OCI-LY3 (cell line): ENCODE measurements at regions not wholly inside any gene's neighbourhood (a gene's known extent, or its start where the extent isn't known, plus 50 kb on each side); places are given as distances from the start of the nearest gene placed in this dataset.

Experiments used
- EZH2phosphoT487 ChIP-seq: fragments of 200-600 bp; shearing (Covaris generic); IDR thresholded peaks from 2 replicates; pipeline ENCODE4 v1.6.1; 2018; ENCODE audit warnings: antibody characterized with exemption, mixed run types, low read depth
- TF ChIP-seq, protein P1 (sequence below): fragments of 200-600, 300-600 bp; sonication (generic); IDR thresholded peaks from 2 replicates; pipeline ENCODE4 v1.5.1; 2014; ENCODE audit warnings: antibody characterized with exemption, low read length, low read depth

GRCh38 chr7:92930404-92930803 lies 94.0 kb upstream of the CDK6 start:
- TF ChIP-seq, protein P1, sequence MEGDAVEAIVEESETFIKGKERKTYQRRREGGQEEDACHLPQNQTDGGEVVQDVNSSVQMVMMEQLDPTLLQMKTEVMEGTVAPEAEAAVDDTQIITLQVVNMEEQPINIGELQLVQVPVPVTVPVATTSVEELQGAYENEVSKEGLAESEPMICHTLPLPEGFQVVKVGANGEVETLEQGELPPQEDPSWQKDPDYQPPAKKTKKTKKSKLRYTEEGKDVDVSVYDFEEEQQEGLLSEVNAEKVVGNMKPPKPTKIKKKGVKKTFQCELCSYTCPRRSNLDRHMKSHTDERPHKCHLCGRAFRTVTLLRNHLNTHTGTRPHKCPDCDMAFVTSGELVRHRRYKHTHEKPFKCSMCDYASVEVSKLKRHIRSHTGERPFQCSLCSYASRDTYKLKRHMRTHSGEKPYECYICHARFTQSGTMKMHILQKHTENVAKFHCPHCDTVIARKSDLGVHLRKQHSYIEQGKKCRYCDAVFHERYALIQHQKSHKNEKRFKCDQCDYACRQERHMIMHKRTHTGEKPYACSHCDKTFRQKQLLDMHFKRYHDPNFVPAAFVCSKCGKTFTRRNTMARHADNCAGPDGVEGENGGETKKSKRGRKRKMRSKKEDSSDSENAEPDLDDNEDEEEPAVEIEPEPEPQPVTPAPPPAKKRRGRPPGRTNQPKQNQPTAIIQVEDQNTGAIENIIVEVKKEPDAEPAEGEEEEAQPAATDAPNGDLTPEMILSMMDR: no peak
- no peak for TF ChIP-seq EZH2phosphoT487
